Astrocyte (in vitro differentiated cells and primary cell): ENCODE measurements at regions not wholly inside any gene's neighbourhood (a gene's known extent, or its start where the extent isn't known, plus 50 kb on each side); places are given as distances from the start of the nearest gene placed in this dataset.

Experiments used
- DNase-seq: peaks from one replicate; pipeline ENCODE4 v3.0.0-alpha.2; 2010; ENCODE audit warnings: low read depth
- FAIRE-seq: peaks from 2 replicates; lab custom pipeline; 2011; peaks lifted over from hg19 to GRCh38; lab: Jason Lieb, UNC
- H2AFZ ChIP-seq: 2 replicates; pipeline ENCODE4 v1.6.0; 2012; ENCODE audit warnings: low read depth, low read length, inconsistent platforms
- H3K27ac ChIP-seq: 2 replicates; pipeline ENCODE4 v1.5.1; 2011; ENCODE audit warnings: low read depth, low read length, inconsistent platforms
- H3K27me3 ChIP-seq: 2 replicates; pipeline ENCODE4 v1.6.0; 2011; ENCODE audit warnings: low read length, inconsistent platforms; ENCODE audit not compliant: insufficient read depth
- H3K36me3 ChIP-seq: 2 replicates; pipeline ENCODE4 v1.5.1; 2011; ENCODE audit warnings: low read length, inconsistent platforms; ENCODE audit not compliant: insufficient read depth
- H3K4me1 ChIP-seq: 2 replicates; pipeline ENCODE4 v1.5.1; 2011; ENCODE audit warnings: low read length, inconsistent platforms; ENCODE audit not compliant: insufficient read depth
- H3K4me2 ChIP-seq: 2 replicates; pipeline ENCODE4 v1.6.0; 2012; ENCODE audit warnings: low read length, inconsistent platforms
- H3K4me3 ChIP-seq: 2 replicates; pipeline ENCODE4 v1.5.1; 2011; ENCODE audit warnings: low read depth, mild to moderate bottlenecking, low read length, inconsistent platforms; ENCODE audit not compliant: insufficient read depth
- H3K79me2 ChIP-seq: 2 replicates; pipeline ENCODE4 v1.6.0; 2012; ENCODE audit warnings: mild to moderate bottlenecking, low read length, inconsistent platforms; ENCODE audit not compliant: insufficient read depth
- H3K9ac ChIP-seq: 2 replicates; pipeline ENCODE4 v1.6.0; 2012; ENCODE audit warnings: mild to moderate bottlenecking, low read length, inconsistent platforms
- H3K9me3 ChIP-seq: 2 replicates; pipeline ENCODE4 v1.5.1; 2012; ENCODE audit warnings: low read depth, mild to moderate bottlenecking, low read length, inconsistent platforms; ENCODE audit not compliant: insufficient read depth
- H4K20me1 ChIP-seq: 2 replicates; pipeline ENCODE4 v1.6.0; 2012; ENCODE audit warnings: low read length, inconsistent platforms; ENCODE audit not compliant: insufficient read depth
- H3K27ac Mint-ChIP-seq: one replicate; pipeline ENCODE4 v1.8.0; 2021; ENCODE audit warnings: mild to moderate bottlenecking, mixed read lengths; ENCODE audit not compliant: unreplicated experiment
- H3K27me3 Mint-ChIP-seq: one replicate; pipeline ENCODE4 v1.8.0; 2021; ENCODE audit warnings: low read depth, mixed read lengths; ENCODE audit not compliant: unreplicated experiment
- H3K36me3 Mint-ChIP-seq: one replicate; pipeline ENCODE4 v1.8.0; 2021; ENCODE audit warnings: low read depth, mixed read lengths; ENCODE audit not compliant: unreplicated experiment
- H3K4me1 Mint-ChIP-seq: one replicate; pipeline ENCODE4 v1.8.0; 2021; ENCODE audit warnings: low read depth, mixed read lengths; ENCODE audit not compliant: unreplicated experiment
- H3K4me3 Mint-ChIP-seq: one replicate; pipeline ENCODE4 v1.8.0; 2021; ENCODE audit warnings: mild to moderate bottlenecking, moderate library complexity, mixed read lengths; ENCODE audit not compliant: unreplicated experiment
- H3K9me3 Mint-ChIP-seq: one replicate; pipeline ENCODE4 v1.8.0; 2021; ENCODE audit warnings: mild to moderate bottlenecking, mixed read lengths; ENCODE audit not compliant: unreplicated experiment
- CTCF ChIP-seq: IDR thresholded peaks from 2 replicates; pipeline ENCODE4 v1.5.1; 2011; ENCODE audit warnings: low read depth, mild to moderate bottlenecking, inconsistent platforms, low read length, moderate library complexity; ENCODE audit not compliant: insufficient read depth
- EZH2 ChIP-seq: IDR thresholded peaks from 2 replicates; pipeline ENCODE4 v1.6.1; 2012; ENCODE audit warnings: mild to moderate bottlenecking, low read length, inconsistent platforms; ENCODE audit not compliant: insufficient read depth

GRCh38 chr5:101653996-101654395 is 642.1 kb downstream of the SLCO4C1 start:
- Histone ChIP-seq H3K9me3 (no peaks in the 10 kb centered on the region), H3K79me2 (no peaks in the 10 kb centered on the region), H3K27ac (no peak overlapping the region), H3K4me1 (no peaks in the 10 kb centered on the region), H3K9ac (no peak overlapping the region), H3K4me3 (no peak overlapping the region), H2AFZ (no peak overlapping the region), H3K4me2 (no peak overlapping the region), H4K20me1 (no peaks in the 10 kb centered on the region), H3K27me3 (no peaks in the 10 kb centered on the region), H3K36me3 (no peaks in the 10 kb centered on the region)
- FAIRE-seq (no peak), DNase-seq (no peak)
- Mint-ChIP-seq H3K27me3 (no peaks in the 10 kb centered on the region), H3K4me3 (no peak overlapping the region), H3K36me3 (no peaks in the 10 kb centered on the region), H3K4me1 (peaks cover 5% of the 10 kb centered on the region), H3K27ac (no peak overlapping the region), H3K9me3 (no peaks in the 10 kb centered on the region)
- TF ChIP-seq EZH2 (no peak), CTCF (no peak)

- H3K27me3 Mint-ChIP-seq: no peaks in the 10 kb centered on the region
These were observed 648.2 kb downstream of the SLCO4C1 start for GRCh38 chr5:101647861-101648260.

More at GRCh38 chr5:101647861-101648260, 648.2 kb downstream of the SLCO4C1 start:
- Mint-ChIP-seq H3K36me3 (no peaks in the 10 kb centered on the region), H3K4me1 (no peaks in the 10 kb centered on the region), H3K9me3 (no peaks in the 10 kb centered on the region), H3K27ac (no peak overlapping the region), H3K4me3 (no peak overlapping the region)
- Histone ChIP-seq H3K27me3 (no peaks in the 10 kb centered on the region), H3K36me3 (no peaks in the 10 kb centered on the region), H3K4me3 (no peak overlapping the region), H2AFZ (no peak overlapping the region), H3K79me2 (no peaks in the 10 kb centered on the region), H3K9ac (no peak overlapping the region), H4K20me1 (no peaks in the 10 kb centered on the region), H3K9me3 (no peaks in the 10 kb centered on the region), H3K4me2 (no peak overlapping the region), H3K4me1 (no peaks in the 10 kb centered on the region), H3K27ac (no peak overlapping the region)
- DNase-seq (no peak), FAIRE-seq (no peak)
- TF ChIP-seq EZH2 (no peak), CTCF (no peak)
